Common myeloid progenitor, CD34-positive (primary cell): ENCODE measurements at regions not wholly inside any gene's neighbourhood (a gene's known extent, or its start where the extent isn't known, plus 50 kb on each side); places are given as distances from the start of the nearest gene placed in this dataset.

ENCODE experiments used
- CTCF ChIA-PET: fragments of 350-600 bp; sonication (Branson Sonifier 250); formaldehyde crosslinking; loops from one replicate; lab custom pipeline; 2021; ENCODE audit warnings: antibody characterized with exemption; lab: Charles Lee
- POLR2A ChIA-PET: fragments of 350-600 bp; sonication (Branson Sonifier 250); formaldehyde crosslinking; loops from one replicate; lab custom pipeline; 2021; ENCODE audit warnings: antibody characterized with exemption; lab: Charles Lee
- DNase-seq, 3 donors: peaks; one replicate each; pipeline versions ENCODE4 v3.0.0 to v3.0.0-alpha.2; 2013
- H3K27ac ChIP-seq, 2 experiments: 1 replicate in 1 of 2; 2 replicates in 1 of 2; pipeline ENCODE4 v1.7.0; 2013; ENCODE audit warnings: inconsistent platforms in 2 of 2, low read length in 2 of 2, mild to moderate bottlenecking in 2 of 2, low read depth in 1 of 2, moderate library complexity in 1 of 2; ENCODE audit not compliant: severe bottlenecking in 2 of 2, insufficient read depth in 1 of 2, poor library complexity in 1 of 2
- H3K27me3 ChIP-seq, 5 experiments: replicated peaks in 2 of 5; 1 replicate in 3 of 5; 2 replicates in 2 of 5; pipeline versions ENCODE4 v1.6.1 to v1.7.0; 2013; ENCODE audit warnings: low read length in 4 of 5, mild to moderate bottlenecking in 2 of 5, moderate library complexity in 2 of 5, inconsistent platforms in 1 of 5; ENCODE audit not compliant: insufficient read depth in 5 of 5, control insufficient read depth in 4 of 5
- H3K36me3 ChIP-seq, 4 experiments: 1 replicate in 2 of 4; 2 replicates in 2 of 4; pipeline versions ENCODE4 v1.6.1 to v1.7.0; 2013; ENCODE audit warnings: low read length in 3 of 4, control low read depth in 1 of 4, mild to moderate bottlenecking in 1 of 4; ENCODE audit not compliant: control insufficient read depth in 4 of 4, insufficient read depth in 4 of 4
- H3K4me1 ChIP-seq, 4 experiments: 1 replicate in 3 of 4; 2 replicates in 1 of 4; pipeline versions ENCODE4 v1.6.1 to v1.7.1; 2013; ENCODE audit warnings: low read length in 3 of 4, mild to moderate bottlenecking in 3 of 4, control low read depth in 1 of 4, inconsistent platforms in 1 of 4, moderate library complexity in 1 of 4; ENCODE audit not compliant: control insufficient read depth in 4 of 4, insufficient read depth in 4 of 4; ENCODE audit errors: control extremely low read depth in 1 of 4
- H3K4me3 ChIP-seq, 7 experiments: 1 replicate in 4 of 7; 2 replicates in 3 of 7; pipeline versions ENCODE4 v1.5.1 to v1.7.0; 2013; ENCODE audit warnings: mild to moderate bottlenecking in 7 of 7, low read length in 6 of 7, moderate library complexity in 6 of 7, inconsistent platforms in 2 of 7, low read depth in 2 of 7, control low read depth in 1 of 7; ENCODE audit not compliant: insufficient read depth in 4 of 7, control insufficient read depth in 1 of 7; ENCODE audit errors: extremely low read depth in 1 of 7
- H3K9me3 ChIP-seq, 5 experiments: 1 replicate in 4 of 5; 2 replicates in 1 of 5; pipeline versions ENCODE4 v1.6.1 to v1.7.1; 2013; ENCODE audit warnings: low read length in 4 of 5, mild to moderate bottlenecking in 2 of 5, inconsistent platforms in 1 of 5, low read depth in 1 of 5, moderate library complexity in 1 of 5; ENCODE audit not compliant: control insufficient read depth in 4 of 5, insufficient read depth in 2 of 5; ENCODE audit errors: control extremely low read depth in 1 of 5
- WGBS: methylation state at CpG from one replicate; pipeline ENCODE4 v1.1.5; 2013; ENCODE audit not compliant: insufficient coverage; 5-methylcytosine and 5-hydroxymethylcytosine counted together

DNA sequence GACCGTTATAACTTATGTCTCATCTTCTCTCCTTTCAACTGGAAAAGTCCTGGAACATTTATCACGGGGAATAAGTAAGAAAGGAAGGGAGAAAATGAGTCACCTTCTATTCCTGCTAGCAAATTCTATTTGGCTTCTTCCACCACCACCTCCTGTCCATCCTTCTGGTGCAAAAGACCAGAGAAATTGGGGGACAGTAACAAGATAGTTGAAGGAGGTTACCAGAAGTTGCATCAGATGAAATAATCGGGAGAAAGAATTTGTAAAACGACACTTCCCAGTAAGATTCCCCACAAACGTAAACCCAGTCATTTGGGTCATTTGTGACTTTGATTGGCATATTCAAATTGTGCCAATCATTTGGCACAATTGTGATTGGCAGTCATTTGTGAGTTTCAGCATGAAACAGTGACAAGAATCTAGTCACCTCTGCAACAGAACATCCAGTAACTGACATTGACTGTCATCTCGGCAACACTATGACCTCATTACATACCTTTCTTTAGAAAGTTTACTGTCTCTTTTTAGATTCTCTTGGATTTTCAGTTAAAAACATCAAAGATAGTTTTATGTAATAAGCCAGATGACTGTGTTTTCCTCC lies 51.3 kb upstream of the PIK3CG start:
- H3K9me3 ChIP-seq, result no peaks in the 10 kb centered on the region
- H3K4me1 ChIP-seq, result peaks cover 0 to 7% (median 0%) of the 10 kb centered on the region in 4 experiments
- no peak for DNase-seq
- H3K4me3 ChIP-seq, result no peak overlapping the region
- ChIA-PET POLR2A (no interaction called here), CTCF (no interaction called here)
- no peaks in the 10 kb centered on the region for H3K36me3 ChIP-seq
- H3K27me3 ChIP-seq, result no peaks in the 10 kb centered on the region
- WGBS, result 100% methylated on average over 3 of the region's 6 CpGs
- no peak overlapping the region for H3K27ac ChIP-seq

DNA sequence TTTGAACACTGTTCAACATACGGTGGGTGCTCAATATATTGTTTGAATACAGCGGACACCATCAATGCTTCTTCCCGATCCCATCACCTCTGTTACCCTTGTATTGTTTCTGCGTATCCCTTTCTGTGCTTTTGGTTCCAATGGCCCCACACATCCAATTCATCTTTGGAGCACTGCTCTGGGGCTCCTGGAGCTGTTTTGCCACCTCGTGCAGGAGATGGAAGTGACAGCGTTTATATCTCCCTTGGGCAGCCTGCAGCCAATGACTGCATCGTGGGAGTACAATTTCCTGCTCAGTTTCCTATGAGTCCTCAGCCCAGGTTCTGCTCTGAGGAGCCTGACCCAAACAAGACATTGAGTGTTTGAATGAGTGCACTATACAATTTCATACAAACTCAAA lies 50.2 kb upstream of the PIK3CG start:
- POLR2A ChIA-PET, result interaction anchor here (0.6 kb wide), 1 partner anchor 337 kb away, joined by 3 read pairs; no protein-coding TSS in a partner anchor
- no peak overlapping the region for H3K27ac ChIP-seq

More for the DNA sequence above, 50.2 kb upstream of the PIK3CG start:
- DNase-seq, result peak in 2 of 3 donors; percentile 11 to 31
- Histone ChIP-seq H3K4me3 (no peak overlapping the region), H3K36me3 (no peaks in the 10 kb centered on the region), H3K9me3 (peaks cover 0 to 3% (median 0%) of the 10 kb centered on the region in 5 experiments), H3K4me1 (peaks cover 0 to 7% (median 0%) of the 10 kb centered on the region in 4 experiments), H3K27me3 (no peaks in the 10 kb centered on the region)
- CTCF ChIA-PET, result interaction anchor here (0.9 kb wide), 1 partner anchor 10 kb away, joined by 5 read pairs; no protein-coding TSS in a partner anchor
- 57% methylated on average over 7 of the region's 7 CpGs for WGBS
